ENCODE measurements at regions not wholly inside any gene's neighbourhood (a gene's known extent, or its start where the extent isn't known, plus 50 kb on each side); places are given as distances from the start of the nearest gene placed in this dataset.

DNA sequence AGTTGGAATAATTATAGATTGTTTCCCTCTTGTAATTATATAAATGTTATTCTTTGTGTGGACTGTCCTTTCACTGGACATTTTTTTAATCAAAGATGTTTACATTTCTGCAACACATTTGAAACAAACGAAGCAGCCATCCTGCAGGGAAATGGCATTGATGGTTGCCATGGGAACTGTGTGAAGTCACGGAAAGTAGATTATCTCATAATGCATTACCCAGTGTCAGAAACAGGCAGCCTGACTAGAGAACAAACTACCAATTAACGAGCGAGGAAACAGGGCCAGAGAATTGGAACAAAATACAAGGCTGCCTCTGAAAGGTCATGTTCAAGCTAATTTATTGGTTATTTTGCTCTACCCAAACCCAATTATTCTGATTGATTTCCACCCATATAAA, 96.9 kb upstream of the LARGE1 start:
- intact Hi-C loops (cut with micrococcal nuclease), result no loop called here
- Histone ChIP-seq H3K27ac (ENCODE audit: low read depth, low read length) (no peak overlapping the region), H3K4me2 (ENCODE audit: low read length) (no peak overlapping the region), H3K4me3 (replicated peaks in 1 of 2; ENCODE audit: low read depth in 1 of 2, low read length in 2 of 2) (no peak overlapping the region), H3K4me1 (ENCODE audit: control insufficient read depth in 1 of 2, insufficient read depth in 2 of 2, low read length in 2 of 2) (no peaks in the 10 kb centered on the region), H3K79me2 (ENCODE audit: insufficient read depth, low read length) (no peaks in the 10 kb centered on the region), H4K20me1 (ENCODE audit: insufficient read depth) (no peaks in the 10 kb centered on the region), H3K9ac (ENCODE audit: low read length) (no peak overlapping the region), H3K9me3 (ENCODE audit: control insufficient read depth in 1 of 2, insufficient read depth in 1 of 2, low read depth in 1 of 2, low read length in 2 of 2) (peaks cover 23 to 40% of the 10 kb centered on the region in 2 experiments; a peak in 2 of 4 replicates), H3K27me3 (ENCODE audit: insufficient read depth, low read length) (no peaks in the 10 kb centered on the region), H2AFZ (ENCODE audit: low read depth, low read length, poor library complexity, severe bottlenecking) (no peak overlapping the region), H3K9me2 (ENCODE audit: insufficient read depth) (no peaks in the 10 kb centered on the region), H3K36me3 (ENCODE audit: control insufficient read depth in 1 of 2, insufficient read depth in 2 of 2, low read length in 2 of 2) (no peaks in the 10 kb centered on the region)
- ChIA-PET POLR2A (no interaction called here), RAD21 (ENCODE audit: low non-redundant PET in 1 of 2, low total read pairs in 2 of 2, uncharacterized antibody in 2 of 2, unreplicated experiment in 2 of 2) (no interaction called here), CTCF (no interaction called here)
- DNase-seq (ENCODE audit: low read depth, low spot score) (no peak), ATAC-seq (no peak)
- no TSS peak for BruUV-seq (replicated peaks)
- TF ChIP-seq SRF (IDR thresholded peaks at IDR 0.05; ENCODE audit: low read depth) (no peak), ZNF274 (IDR thresholded peaks at IDR 0.05; ENCODE audit: low read depth, low read length) (no peak), JUND (IDR thresholded peaks at IDR 0.05) (no peak), EZH2phosphoT487 (IDR thresholded peaks at IDR 0.05; ENCODE audit: borderline replicate concordance) (no peak), YY1 (IDR thresholded peaks at IDR 0.05; ENCODE audit: extremely low read depth, insufficient replicate concordance, low read depth, low read length) (no peak), ZFX (IDR thresholded peaks at IDR 0.05) (no peak), SP1 (IDR thresholded peaks at IDR 0.05; ENCODE audit: low read depth) (no peak)
- TF ChIP-seq, protein P1, sequence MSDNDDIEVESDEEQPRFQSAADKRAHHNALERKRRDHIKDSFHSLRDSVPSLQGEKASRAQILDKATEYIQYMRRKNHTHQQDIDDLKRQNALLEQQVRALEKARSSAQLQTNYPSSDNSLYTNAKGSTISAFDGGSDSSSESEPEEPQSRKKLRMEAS (IDR thresholded peaks at IDR 0.05), result no peak

DNA sequence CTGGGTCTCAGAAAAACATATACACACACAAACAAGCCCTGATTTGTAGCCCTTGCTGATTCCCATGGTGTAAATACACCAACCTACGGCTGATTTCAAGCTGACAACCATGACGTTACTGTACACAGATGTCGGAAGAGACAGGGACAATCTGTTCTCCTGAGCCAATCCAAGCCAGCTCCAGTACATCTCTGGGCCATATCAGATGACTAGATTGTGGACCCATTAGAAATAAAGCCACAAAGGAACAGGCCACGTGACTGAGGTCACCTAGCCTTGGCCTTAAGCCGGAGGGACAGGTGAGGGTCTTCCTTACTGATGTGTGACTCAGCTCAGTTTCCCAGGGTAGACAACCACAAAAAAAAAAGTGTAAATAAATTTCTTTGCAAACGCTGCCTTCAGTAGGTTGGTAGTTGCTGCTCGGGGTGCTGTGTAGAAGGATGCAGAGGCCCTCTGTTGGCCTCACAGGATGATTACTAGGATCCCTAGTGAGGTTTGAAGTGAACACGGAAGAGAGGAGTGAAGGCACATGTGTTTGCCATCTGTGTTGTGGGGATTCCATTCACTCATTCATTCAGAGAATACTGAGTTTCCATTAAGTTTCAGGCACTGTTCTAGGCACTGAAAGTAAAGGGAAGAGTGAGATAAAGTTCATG, 99.0 kb upstream of the LARGE1 start:
- ATAC-seq, result no peak
- intact Hi-C loops (cut with micrococcal nuclease), result no loop called here
- CTCF ChIA-PET, result no interaction called here
- TF ChIP-seq EGR1 (IDR thresholded peaks at IDR 0.05; ENCODE audit: low read depth), result no peak
- no peak for TF ChIP-seq REST (IDR thresholded peaks at IDR 0.05; ENCODE audit: low read depth)
- no peak for TF ChIP-seq ATF3 (IDR thresholded peaks at IDR 0.05)
- TF ChIP-seq, protein P2, sequence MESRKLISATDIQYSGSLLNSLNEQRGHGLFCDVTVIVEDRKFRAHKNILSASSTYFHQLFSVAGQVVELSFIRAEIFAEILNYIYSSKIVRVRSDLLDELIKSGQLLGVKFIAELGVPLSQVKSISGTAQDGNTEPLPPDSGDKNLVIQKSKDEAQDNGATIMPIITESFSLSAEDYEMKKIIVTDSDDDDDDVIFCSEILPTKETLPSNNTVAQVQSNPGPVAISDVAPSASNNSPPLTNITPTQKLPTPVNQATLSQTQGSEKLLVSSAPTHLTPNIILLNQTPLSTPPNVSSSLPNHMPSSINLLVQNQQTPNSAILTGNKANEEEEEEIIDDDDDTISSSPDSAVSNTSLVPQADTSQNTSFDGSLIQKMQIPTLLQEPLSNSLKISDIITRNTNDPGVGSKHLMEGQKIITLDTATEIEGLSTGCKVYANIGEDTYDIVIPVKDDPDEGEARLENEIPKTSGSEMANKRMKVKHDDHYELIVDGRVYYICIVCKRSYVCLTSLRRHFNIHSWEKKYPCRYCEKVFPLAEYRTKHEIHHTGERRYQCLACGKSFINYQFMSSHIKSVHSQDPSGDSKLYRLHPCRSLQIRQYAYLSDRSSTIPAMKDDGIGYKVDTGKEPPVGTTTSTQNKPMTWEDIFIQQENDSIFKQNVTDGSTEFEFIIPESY (IDR thresholded peaks at IDR 0.05; ENCODE audit: extremely low read depth, insufficient replicate concordance, low read length), result no peak
- no peak for TF ChIP-seq POLR2A (IDR thresholded peaks at IDR 0.05; ENCODE audit: borderline replicate concordance, extremely low read depth, insufficient read depth, insufficient read length)
- no peak for TF ChIP-seq SRF (IDR thresholded peaks at IDR 0.05; ENCODE audit: low read depth)
- TF ChIP-seq SP1 (IDR thresholded peaks at IDR 0.05; ENCODE audit: low read depth), result no peak
- TF ChIP-seq RAD21 (IDR thresholded peaks at IDR 0.05; ENCODE audit: low read depth), result no peak
- TF ChIP-seq EZH2 (IDR thresholded peaks at IDR 0.05), result no peak
- TF ChIP-seq CEBPB (IDR thresholded peaks at IDR 0.05; ENCODE audit: low read depth), result no peak
- TF ChIP-seq ZFX (IDR thresholded peaks at IDR 0.05), result no peak

More for the DNA sequence above, 99.0 kb upstream of the LARGE1 start:
- Histone ChIP-seq H3K9me2 (ENCODE audit: insufficient read depth) (no peaks in the 10 kb centered on the region), H2AFZ (ENCODE audit: low read depth, low read length, poor library complexity, severe bottlenecking) (no peak overlapping the region), H3K79me2 (ENCODE audit: insufficient read depth, low read length) (no peaks in the 10 kb centered on the region), H3K36me3 (ENCODE audit: control insufficient read depth in 1 of 2, insufficient read depth in 2 of 2, low read length in 2 of 2) (no peaks in the 10 kb centered on the region), H3K4me2 (ENCODE audit: low read length) (no peak overlapping the region), H3K9ac (ENCODE audit: low read length) (no peak overlapping the region), H3K9me3 (ENCODE audit: control insufficient read depth in 1 of 2, insufficient read depth in 1 of 2, low read depth in 1 of 2, low read length in 2 of 2) (peaks cover 20 to 48% of the 10 kb centered on the region in 2 experiments; a peak in 2 of 4 replicates), H4K20me1 (ENCODE audit: insufficient read depth) (no peaks in the 10 kb centered on the region), H3K4me3 (replicated peaks in 1 of 2; ENCODE audit: low read depth in 1 of 2, low read length in 2 of 2) (no peak overlapping the region), H3K27ac (ENCODE audit: low read depth, low read length) (no peak overlapping the region), H3K27me3 (ENCODE audit: insufficient read depth, low read length) (no peaks in the 10 kb centered on the region), H3K4me1 (ENCODE audit: control insufficient read depth in 1 of 2, insufficient read depth in 2 of 2, low read length in 2 of 2) (no peaks in the 10 kb centered on the region)
- no TSS peak for BruUV-seq (replicated peaks)
- no peak for DNase-seq (ENCODE audit: low read depth, low spot score)
- POLR2A ChIA-PET, result no interaction called here
- RAD21 ChIA-PET (ENCODE audit: low non-redundant PET in 1 of 2, low total read pairs in 2 of 2, uncharacterized antibody in 2 of 2, unreplicated experiment in 2 of 2), result no interaction called here
